ENCODE measurements at regions not wholly inside any gene's neighbourhood (a gene's known extent, or its start where the extent isn't known, plus 50 kb on each side); places are given as distances from the start of the nearest gene placed in this dataset.

DNA sequence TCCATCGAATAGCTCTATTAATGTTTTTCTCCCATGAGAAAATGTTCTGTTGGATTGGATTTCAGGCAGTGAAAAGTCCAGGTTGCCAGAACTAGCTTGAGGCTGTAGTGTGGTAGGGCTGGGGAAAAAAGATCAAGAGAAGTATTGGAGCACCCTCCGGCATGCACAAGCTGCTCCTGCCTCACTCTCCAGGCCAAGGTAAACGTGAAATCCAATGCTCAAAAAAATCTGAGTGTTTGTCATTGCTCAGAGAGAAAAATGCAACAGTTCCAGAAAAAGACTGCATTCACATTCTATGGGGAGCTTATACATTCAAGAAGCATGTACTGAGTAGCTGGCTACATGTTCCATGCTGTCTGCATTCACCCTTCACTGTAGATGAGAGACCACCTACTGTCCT is 680.9 kb upstream of the TBX3 start:
- TF ChIP-seq, protein P1, sequence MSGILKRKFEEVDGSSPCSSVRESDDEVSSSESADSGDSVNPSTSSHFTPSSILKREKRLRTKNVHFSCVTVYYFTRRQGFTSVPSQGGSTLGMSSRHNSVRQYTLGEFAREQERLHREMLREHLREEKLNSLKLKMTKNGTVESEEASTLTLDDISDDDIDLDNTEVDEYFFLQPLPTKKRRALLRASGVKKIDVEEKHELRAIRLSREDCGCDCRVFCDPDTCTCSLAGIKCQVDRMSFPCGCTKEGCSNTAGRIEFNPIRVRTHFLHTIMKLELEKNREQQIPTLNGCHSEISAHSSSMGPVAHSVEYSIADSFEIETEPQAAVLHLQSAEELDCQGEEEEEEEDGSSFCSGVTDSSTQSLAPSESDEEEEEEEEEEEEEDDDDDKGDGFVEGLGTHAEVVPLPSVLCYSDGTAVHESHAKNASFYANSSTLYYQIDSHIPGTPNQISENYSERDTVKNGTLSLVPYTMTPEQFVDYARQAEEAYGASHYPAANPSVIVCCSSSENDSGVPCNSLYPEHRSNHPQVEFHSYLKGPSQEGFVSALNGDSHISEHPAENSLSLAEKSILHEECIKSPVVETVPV (CRISPR knock-in tag; IDR thresholded peaks at IDR 0.05): no peak
- TF ChIP-seq CSDC2 (CRISPR knock-in tag; IDR thresholded peaks at IDR 0.05) (no peak), ZC3H10 (CRISPR knock-in tag; IDR thresholded peaks at IDR 0.05) (no peak), ZNF70 (CRISPR knock-in tag; IDR thresholded peaks at IDR 0.05) (no peak), ZNF8 (CRISPR knock-in tag; IDR thresholded peaks at IDR 0.05) (no peak), TOX (CRISPR knock-in tag; IDR thresholded peaks at IDR 0.05; ENCODE audit: borderline replicate concordance) (no peak), GLIS3 (CRISPR knock-in tag; IDR thresholded peaks at IDR 0.05) (no peak), OSR1 (CRISPR knock-in tag; IDR thresholded peaks at IDR 0.05) (no peak), ZFP3 (CRISPR knock-in tag; IDR thresholded peaks at IDR 0.05) (no peak)
- TF ChIP-seq, protein P2, sequence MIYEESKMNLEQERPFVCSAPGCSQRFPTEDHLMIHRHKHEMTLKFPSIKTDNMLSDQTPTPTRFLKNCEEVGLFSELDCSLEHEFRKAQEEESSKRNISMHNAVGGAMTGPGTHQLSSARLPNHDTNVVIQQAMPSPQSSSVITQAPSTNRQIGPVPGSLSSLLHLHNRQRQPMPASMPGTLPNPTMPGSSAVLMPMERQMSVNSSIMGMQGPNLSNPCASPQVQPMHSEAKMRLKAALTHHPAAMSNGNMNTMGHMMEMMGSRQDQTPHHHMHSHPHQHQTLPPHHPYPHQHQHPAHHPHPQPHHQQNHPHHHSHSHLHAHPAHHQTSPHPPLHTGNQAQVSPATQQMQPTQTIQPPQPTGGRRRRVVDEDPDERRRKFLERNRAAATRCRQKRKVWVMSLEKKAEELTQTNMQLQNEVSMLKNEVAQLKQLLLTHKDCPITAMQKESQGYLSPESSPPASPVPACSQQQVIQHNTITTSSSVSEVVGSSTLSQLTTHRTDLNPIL (CRISPR knock-in tag; IDR thresholded peaks at IDR 0.05; ENCODE audit: low read depth): no peak
- TF ChIP-seq, protein P3, sequence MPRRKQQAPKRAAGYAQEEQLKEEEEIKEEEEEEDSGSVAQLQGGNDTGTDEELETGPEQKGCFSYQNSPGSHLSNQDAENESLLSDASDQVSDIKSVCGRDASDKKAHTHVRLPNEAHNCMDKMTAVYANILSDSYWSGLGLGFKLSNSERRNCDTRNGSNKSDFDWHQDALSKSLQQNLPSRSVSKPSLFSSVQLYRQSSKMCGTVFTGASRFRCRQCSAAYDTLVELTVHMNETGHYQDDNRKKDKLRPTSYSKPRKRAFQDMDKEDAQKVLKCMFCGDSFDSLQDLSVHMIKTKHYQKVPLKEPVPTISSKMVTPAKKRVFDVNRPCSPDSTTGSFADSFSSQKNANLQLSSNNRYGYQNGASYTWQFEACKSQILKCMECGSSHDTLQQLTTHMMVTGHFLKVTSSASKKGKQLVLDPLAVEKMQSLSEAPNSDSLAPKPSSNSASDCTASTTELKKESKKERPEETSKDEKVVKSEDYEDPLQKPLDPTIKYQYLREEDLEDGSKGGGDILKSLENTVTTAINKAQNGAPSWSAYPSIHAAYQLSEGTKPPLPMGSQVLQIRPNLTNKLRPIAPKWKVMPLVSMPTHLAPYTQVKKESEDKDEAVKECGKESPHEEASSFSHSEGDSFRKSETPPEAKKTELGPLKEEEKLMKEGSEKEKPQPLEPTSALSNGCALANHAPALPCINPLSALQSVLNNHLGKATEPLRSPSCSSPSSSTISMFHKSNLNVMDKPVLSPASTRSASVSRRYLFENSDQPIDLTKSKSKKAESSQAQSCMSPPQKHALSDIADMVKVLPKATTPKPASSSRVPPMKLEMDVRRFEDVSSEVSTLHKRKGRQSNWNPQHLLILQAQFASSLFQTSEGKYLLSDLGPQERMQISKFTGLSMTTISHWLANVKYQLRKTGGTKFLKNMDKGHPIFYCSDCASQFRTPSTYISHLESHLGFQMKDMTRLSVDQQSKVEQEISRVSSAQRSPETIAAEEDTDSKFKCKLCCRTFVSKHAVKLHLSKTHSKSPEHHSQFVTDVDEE (CRISPR knock-in tag; IDR thresholded peaks at IDR 0.05): no peak
- no peak for ATAC-seq

DNA sequence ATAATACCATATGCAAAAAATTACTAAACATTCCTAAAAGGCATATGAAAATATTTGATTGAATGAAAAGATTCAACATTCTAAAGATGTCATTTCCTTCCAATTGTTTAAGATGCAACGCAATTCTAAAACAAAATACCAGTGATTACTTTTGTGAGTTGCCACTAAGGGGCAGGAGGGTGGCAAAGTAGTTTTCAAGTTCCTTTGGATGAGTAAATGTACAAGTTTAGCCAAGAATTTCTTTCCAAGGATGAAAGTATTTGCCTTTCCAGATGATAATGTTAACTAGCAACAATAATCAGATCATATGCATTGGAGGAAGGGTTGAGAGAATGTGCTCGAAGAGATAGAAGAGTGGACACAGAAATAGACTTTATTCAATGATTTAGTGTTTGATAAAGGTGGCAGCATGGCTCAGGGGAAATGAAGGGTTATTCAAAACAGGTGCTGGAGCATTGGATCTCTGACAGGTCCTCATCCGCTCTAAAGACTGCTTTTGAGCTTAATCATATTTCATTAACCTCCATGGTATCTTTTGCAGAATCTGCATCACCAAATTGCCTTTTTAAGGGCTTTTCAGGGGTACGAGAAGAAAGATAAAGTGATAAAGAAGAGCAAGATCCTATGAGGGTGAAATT is 678.5 kb upstream of the TBX3 start:
- peak; percentile 78 for ATAC-seq
- TF ChIP-seq TCF4 (CRISPR knock-in tag; IDR thresholded peaks at IDR 0.05; ENCODE audit: borderline replicate concordance) (peak; percentile 79), ZNF8 (CRISPR knock-in tag; IDR thresholded peaks at IDR 0.05) (no peak), ZNF70 (CRISPR knock-in tag; IDR thresholded peaks at IDR 0.05) (0 out of 2 replicates have a peak, but pooled peaks have one; percentile 4), ISL1 (CRISPR knock-in tag; IDR thresholded peaks at IDR 0.05) (peak; percentile 13; the same call in 1 of the 2 replicates)
- TF ChIP-seq, protein P3 (CRISPR knock-in tag; IDR thresholded peaks at IDR 0.05): peak; percentile 74; the same call in 1 of the 2 replicates

DNA sequence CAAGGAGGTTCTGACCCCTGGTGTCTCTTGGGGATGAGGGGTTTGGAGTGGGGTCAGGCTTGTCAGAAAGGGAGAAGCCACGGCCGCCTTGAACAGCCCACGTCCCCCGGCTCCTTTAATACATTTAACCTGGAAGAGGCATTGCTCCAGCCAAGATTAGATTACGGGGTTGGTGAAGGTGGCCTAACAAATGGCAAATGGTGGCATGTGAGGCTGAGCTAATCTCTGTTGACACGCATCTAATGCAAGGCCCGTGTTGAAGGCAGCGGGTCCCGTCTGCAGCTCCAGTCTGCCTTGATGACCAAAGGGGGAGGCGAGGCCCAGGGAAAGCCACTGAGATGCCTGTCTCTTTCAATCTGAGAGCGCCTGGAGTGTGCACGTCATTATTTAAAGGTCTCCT is 673.7 kb upstream of the TBX3 start:
- no peak for TF ChIP-seq TCF4 (CRISPR knock-in tag; IDR thresholded peaks at IDR 0.05; ENCODE audit: borderline replicate concordance)
- no peak for TF ChIP-seq GLIS3 (CRISPR knock-in tag; IDR thresholded peaks at IDR 0.05)
- TF ChIP-seq ARNTL (CRISPR knock-in tag; IDR thresholded peaks at IDR 0.05; ENCODE audit: borderline replicate concordance, low read depth): no peak
- TF ChIP-seq RARB (CRISPR knock-in tag; IDR thresholded peaks at IDR 0.05): no peak
- no peak for TF ChIP-seq ZNF70 (CRISPR knock-in tag; IDR thresholded peaks at IDR 0.05)
- no peak for TF ChIP-seq PPARA (CRISPR knock-in tag; IDR thresholded peaks at IDR 0.05; ENCODE audit: borderline replicate concordance)
- TF ChIP-seq, protein P4, sequence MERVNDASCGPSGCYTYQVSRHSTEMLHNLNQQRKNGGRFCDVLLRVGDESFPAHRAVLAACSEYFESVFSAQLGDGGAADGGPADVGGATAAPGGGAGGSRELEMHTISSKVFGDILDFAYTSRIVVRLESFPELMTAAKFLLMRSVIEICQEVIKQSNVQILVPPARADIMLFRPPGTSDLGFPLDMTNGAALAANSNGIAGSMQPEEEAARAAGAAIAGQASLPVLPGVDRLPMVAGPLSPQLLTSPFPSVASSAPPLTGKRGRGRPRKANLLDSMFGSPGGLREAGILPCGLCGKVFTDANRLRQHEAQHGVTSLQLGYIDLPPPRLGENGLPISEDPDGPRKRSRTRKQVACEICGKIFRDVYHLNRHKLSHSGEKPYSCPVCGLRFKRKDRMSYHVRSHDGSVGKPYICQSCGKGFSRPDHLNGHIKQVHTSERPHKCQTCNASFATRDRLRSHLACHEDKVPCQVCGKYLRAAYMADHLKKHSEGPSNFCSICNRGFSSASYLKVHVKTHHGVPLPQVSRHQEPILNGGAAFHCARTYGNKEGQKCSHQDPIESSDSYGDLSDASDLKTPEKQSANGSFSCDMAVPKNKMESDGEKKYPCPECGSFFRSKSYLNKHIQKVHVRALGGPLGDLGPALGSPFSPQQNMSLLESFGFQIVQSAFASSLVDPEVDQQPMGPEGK (CRISPR knock-in tag; IDR thresholded peaks at IDR 0.05; ENCODE audit: borderline replicate concordance): no peak
- no peak for ATAC-seq
